ENCODE measurements at regions not wholly inside any gene's neighbourhood (a gene's known extent, or its start where the extent isn't known, plus 50 kb on each side); places are given as distances from the start of the nearest gene placed in this dataset.

- TF ChIP-seq EP300 (IDR thresholded peaks at IDR 0.05; ENCODE audit: low read depth) (no peak), CTCF (IDR thresholded peaks at IDR 0.05) (no peak), POLR2A (IDR thresholded peaks at IDR 0.05) (no peak)
These were observed 61.6 kb upstream of the ACYP2 start for GRCh38 chr2:54053830-54054229.

All from transverse colon (tissue), 3 donors.